CD4-positive, CD25-positive, alpha-beta regulatory T cell (primary cell): ENCODE measurements at regions not wholly inside any gene's neighbourhood (a gene's known extent, or its start where the extent isn't known, plus 50 kb on each side); places are given as distances from the start of the nearest gene placed in this dataset.

Source experiments
- ATAC-seq, 2 donors: fragments of 150-1000 bp; cut with Tn5 transposase; one replicate each; pipeline ENCODE4 v1.10.0; 2021; ENCODE audit warnings: low read depth in 2 of 2, moderate number of reproducible peaks in 2 of 2, moderate library complexity in 1 of 2
- DNase-seq, 3 donors: peaks; one replicate each; pipeline versions ENCODE4 v3.0.0 to v3.0.0-alpha.2; 2012 to 2022; ENCODE audit warnings: mixed read lengths in 1 of 3
- H3K27ac ChIP-seq: one replicate; pipeline ENCODE4 v1.7.0; 2013; ENCODE audit warnings: mild to moderate bottlenecking, low read length; ENCODE audit not compliant: insufficient read depth, poor library complexity, severe bottlenecking
- H3K27me3 ChIP-seq: one replicate; pipeline ENCODE4 v1.7.0; 2013; ENCODE audit warnings: low read length; ENCODE audit not compliant: control insufficient read depth, insufficient read depth
- H3K36me3 ChIP-seq: one replicate; pipeline ENCODE4 v1.7.0; 2013; ENCODE audit warnings: mild to moderate bottlenecking, low read length, moderate library complexity; ENCODE audit not compliant: control insufficient read depth, insufficient read depth
- H3K4me1 ChIP-seq: 2 replicates; pipeline ENCODE4 v1.7.0; 2013; ENCODE audit warnings: mild to moderate bottlenecking, low read length; ENCODE audit not compliant: insufficient read depth, control insufficient read depth, poor library complexity, severe bottlenecking
- H3K4me3 ChIP-seq: one replicate; pipeline ENCODE4 v1.7.0; 2013; ENCODE audit warnings: low read depth, mild to moderate bottlenecking, low read length, moderate library complexity
- H3K9me3 ChIP-seq, 2 experiments: 1 replicate in 1 of 2; 2 replicates in 1 of 2; pipeline ENCODE4 v1.7.0; 2013; ENCODE audit warnings: low read length in 2 of 2, mild to moderate bottlenecking in 1 of 2, moderate library complexity in 1 of 2; ENCODE audit not compliant: control insufficient read depth in 2 of 2
- H3K27ac Mint-ChIP-seq, 3 donors: one replicate each; pipeline ENCODE4 v1.8.0; 2020 to 2022; ENCODE audit warnings: mild to moderate bottlenecking in 3 of 3, mixed read lengths in 3 of 3, moderate library complexity in 2 of 3
- H3K27me3 Mint-ChIP-seq: one replicate; pipeline ENCODE4 v1.8.0; 2022; ENCODE audit warnings: mild to moderate bottlenecking, mixed read lengths
- H3K36me3 Mint-ChIP-seq: one replicate; pipeline ENCODE4 v1.8.0; 2020; ENCODE audit warnings: mixed read lengths
- H3K4me1 Mint-ChIP-seq, 4 donors: one replicate each; pipeline ENCODE4 v1.8.0; 2020 to 2022; ENCODE audit warnings: mixed read lengths in 4 of 4, mild to moderate bottlenecking in 1 of 4
- H3K4me3 Mint-ChIP-seq, 4 donors: one replicate each; pipeline ENCODE4 v1.8.0; 2020 to 2022; ENCODE audit warnings: mild to moderate bottlenecking in 4 of 4, mixed read lengths in 4 of 4, moderate library complexity in 3 of 4
- H3K9me3 Mint-ChIP-seq, 7 donors: one replicate each; pipeline ENCODE4 v1.8.0; 2020 to 2022; ENCODE audit warnings: mixed read lengths in 7 of 7, mild to moderate bottlenecking in 3 of 7, moderate library complexity in 2 of 7

GRCh38 chr13:94780421-94780820 lies 68.1 kb upstream of the SOX21 start:
- no peak overlapping the region for H3K4me3 ChIP-seq
- ATAC-seq, result no peak
- H3K9me3 ChIP-seq, result no peaks in the 10 kb centered on the region
- H3K4me1 ChIP-seq, result no peaks in the 10 kb centered on the region
- Mint-ChIP-seq H3K27ac (no peak overlapping the region), H3K4me3 (no peak overlapping the region), H3K27me3 (no peaks in the 10 kb centered on the region), H3K36me3 (no peaks in the 10 kb centered on the region), H3K9me3 (peaks cover 0 to 2% (median 0%) of the 10 kb centered on the region in 7 donors), H3K4me1 (no peaks in the 10 kb centered on the region)
- no peaks in the 10 kb centered on the region for H3K36me3 ChIP-seq
- DNase-seq, result no peak
- peaks cover 2% of the 10 kb centered on the region for H3K27me3 ChIP-seq
- H3K27ac ChIP-seq, result no peak overlapping the region

GRCh38 chr13:94778986-94779385 lies 66.6 kb upstream of the SOX21 start:
- H3K4me1 ChIP-seq, result no peaks in the 10 kb centered on the region
- Mint-ChIP-seq H3K4me3 (no peak overlapping the region), H3K4me1 (no peaks in the 10 kb centered on the region), H3K9me3 (peaks cover 0 to 2% (median 0%) of the 10 kb centered on the region in 7 donors), H3K36me3 (no peaks in the 10 kb centered on the region), H3K27ac (no peak overlapping the region), H3K27me3 (no peaks in the 10 kb centered on the region)
- no peaks in the 10 kb centered on the region for H3K36me3 ChIP-seq
- ATAC-seq (no peak), DNase-seq (no peak)
- H3K27ac ChIP-seq, result no peak overlapping the region
- no peak overlapping the region for H3K4me3 ChIP-seq
- no peaks in the 10 kb centered on the region for H3K9me3 ChIP-seq
- no peaks in the 10 kb centered on the region for H3K27me3 ChIP-seq

- ATAC-seq, result no peak
- H3K36me3 Mint-ChIP-seq, result no peaks in the 10 kb centered on the region
- no peaks in the 10 kb centered on the region for H3K36me3 ChIP-seq
- no peaks in the 10 kb centered on the region for H3K27me3 Mint-ChIP-seq
- no peaks in the 10 kb centered on the region for H3K27me3 ChIP-seq
- no peak for DNase-seq
- no peak overlapping the region for H3K27ac Mint-ChIP-seq
- peaks cover 0 to 2% (median 0%) of the 10 kb centered on the region in 7 donors for H3K9me3 Mint-ChIP-seq
- no peak overlapping the region for H3K4me3 ChIP-seq
- no peak overlapping the region for H3K4me3 Mint-ChIP-seq
- no peaks in the 10 kb centered on the region for H3K4me1 Mint-ChIP-seq
- H3K27ac ChIP-seq, result no peak overlapping the region
- no peaks in the 10 kb centered on the region for H3K4me1 ChIP-seq
- H3K9me3 ChIP-seq, result no peaks in the 10 kb centered on the region
Observed at GRCh38 chr13:94778585-94778984, 66.2 kb upstream of the SOX21 start.

- ATAC-seq, result no peak
- no peak overlapping the region for H3K27ac Mint-ChIP-seq
- no peaks in the 10 kb centered on the region for H3K36me3 Mint-ChIP-seq
Observed at GRCh38 chr13:94776956-94777355, 64.6 kb upstream of the SOX21 start.

GRCh38 chr13:94776300-94776699 lies 64.0 kb upstream of the SOX21 start:
- H3K9me3 Mint-ChIP-seq, result peaks cover 0 to 2% (median 0%) of the 10 kb centered on the region in 7 donors
- H3K36me3 Mint-ChIP-seq, result no peaks in the 10 kb centered on the region
- Histone ChIP-seq H3K27ac (no peak overlapping the region), H3K4me1 (no peaks in the 10 kb centered on the region), H3K4me3 (no peak overlapping the region), H3K36me3 (no peaks in the 10 kb centered on the region), H3K27me3 (no peaks in the 10 kb centered on the region), H3K9me3 (no peaks in the 10 kb centered on the region)
- no peak overlapping the region for H3K4me3 Mint-ChIP-seq
- DNase-seq (no peak), ATAC-seq (no peak)
- no peaks in the 10 kb centered on the region for H3K4me1 Mint-ChIP-seq
- H3K27ac Mint-ChIP-seq, result no peak overlapping the region
- H3K27me3 Mint-ChIP-seq, result no peaks in the 10 kb centered on the region

More at GRCh38 chr13:94776956-94777355, 64.6 kb upstream of the SOX21 start:
- no peaks in the 10 kb centered on the region for H3K27me3 Mint-ChIP-seq
- H3K4me3 Mint-ChIP-seq, result no peak overlapping the region
- peaks cover 0 to 2% (median 0%) of the 10 kb centered on the region in 7 donors for H3K9me3 Mint-ChIP-seq
- Histone ChIP-seq H3K27me3 (no peaks in the 10 kb centered on the region), H3K27ac (no peak overlapping the region), H3K4me3 (no peak overlapping the region), H3K4me1 (no peaks in the 10 kb centered on the region), H3K36me3 (no peaks in the 10 kb centered on the region), H3K9me3 (no peaks in the 10 kb centered on the region)
- DNase-seq, result no peak
- no peaks in the 10 kb centered on the region for H3K4me1 Mint-ChIP-seq

GRCh38 chr13:94765814-94766213 lies 53.5 kb upstream of the SOX21 start:
- no peak for ATAC-seq
- H3K27ac Mint-ChIP-seq, result no peak overlapping the region

GRCh38 chr13:94764576-94765321 lies 52.4 kb upstream of the SOX21 start:
- Mint-ChIP-seq H3K27ac (no peak overlapping the region), H3K27me3 (peaks cover 14% of the 10 kb centered on the region), H3K4me1 (no peaks in the 10 kb centered on the region), H3K4me3 (no peak overlapping the region), H3K36me3 (no peaks in the 10 kb centered on the region), H3K9me3 (peaks cover 0 to 2% (median 0%) of the 10 kb centered on the region in 7 donors)
- no peaks in the 10 kb centered on the region for H3K36me3 ChIP-seq
- no peaks in the 10 kb centered on the region for H3K9me3 ChIP-seq
- H3K27me3 ChIP-seq, result peaks cover 6% of the 10 kb centered on the region
- DNase-seq, result no peak
- H3K27ac ChIP-seq, result no peak overlapping the region
- no peak overlapping the region for H3K4me3 ChIP-seq
- no peak for ATAC-seq
- H3K4me1 ChIP-seq, result no peaks in the 10 kb centered on the region

More at GRCh38 chr13:94765814-94766213, 53.5 kb upstream of the SOX21 start:
- Mint-ChIP-seq H3K27me3 (peaks cover 13% of the 10 kb centered on the region), H3K9me3 (peaks cover 0 to 2% (median 0%) of the 10 kb centered on the region in 7 donors), H3K36me3 (no peaks in the 10 kb centered on the region), H3K4me3 (no peak overlapping the region), H3K4me1 (no peaks in the 10 kb centered on the region)
- Histone ChIP-seq H3K27ac (no peak overlapping the region), H3K27me3 (peaks cover 6% of the 10 kb centered on the region), H3K36me3 (no peaks in the 10 kb centered on the region), H3K4me3 (no peak overlapping the region), H3K9me3 (no peaks in the 10 kb centered on the region), H3K4me1 (no peaks in the 10 kb centered on the region)
- no peak for DNase-seq
